Epithelial cell of proximal tubule (primary cell): ENCODE measurements at regions not wholly inside any gene's neighbourhood (a gene's known extent, or its start where the extent isn't known, plus 50 kb on each side); places are given as distances from the start of the nearest gene placed in this dataset.

Experiments
- DNase-seq: peaks from one replicate; pipeline ENCODE4 v3.0.0-alpha.2; 2011; ENCODE audit warnings: low read depth
- H3K4me3 ChIP-seq: 2 replicates; pipeline ENCODE4 v1.5.1; 2011; ENCODE audit warnings: low read depth, mild to moderate bottlenecking, low read length
- CTCF ChIP-seq: conservative IDR thresholded peaks from 2 replicates; pipeline ENCODE4 v1.5.1; 2012; ENCODE audit warnings: low read depth, mild to moderate bottlenecking, low read length

- no peak overlapping the region for H3K4me3 ChIP-seq
- no peak for DNase-seq
- no peak for TF ChIP-seq CTCF
Observed at GRCh38 chr9:89734600-89735041, 129.8 kb downstream of the GADD45G start.

GRCh38 chr9:89738137-89738932, 133.5 kb downstream of the GADD45G start:
- DNase-seq, result no peak
- TF ChIP-seq CTCF, result no peak
- no peak overlapping the region for H3K4me3 ChIP-seq

GRCh38 chr9:89739511-89739910, 134.7 kb downstream of the GADD45G start:
- H3K4me3 ChIP-seq, result no peak overlapping the region
- DNase-seq, result no peak
- no peak for TF ChIP-seq CTCF

GRCh38 chr9:89739916-89740315, 135.1 kb downstream of the GADD45G start:
- no peak overlapping the region for H3K4me3 ChIP-seq
- no peak for DNase-seq
- no peak for TF ChIP-seq CTCF

- TF ChIP-seq CTCF, result no peak
- DNase-seq, result no peak
Observed at GRCh38 chr9:89740722-89741121, 135.9 kb downstream of the GADD45G start.

GRCh38 chr9:89742660-89743059, 137.8 kb downstream of the GADD45G start:
- H3K4me3 ChIP-seq, result no peak overlapping the region
- no peak for DNase-seq
- no peak for TF ChIP-seq CTCF

More at GRCh38 chr9:89740722-89741121, 135.9 kb downstream of the GADD45G start:
- H3K4me3 ChIP-seq, result no peak overlapping the region

GRCh38 chr9:89743216-89743572, 138.4 kb downstream of the GADD45G start:
- DNase-seq, result no peak
- TF ChIP-seq CTCF, result no peak
- no peak overlapping the region for H3K4me3 ChIP-seq
